AG04449 (cell line): ENCODE measurements at regions not wholly inside any gene's neighbourhood (a gene's known extent, or its start where the extent isn't known, plus 50 kb on each side); places are given as distances from the start of the nearest gene placed in this dataset.

ENCODE experiments used
- CTCF ChIA-PET: fragments of 350-600 bp; formaldehyde crosslinking; extraction: SDS; loops from one replicate; lab custom pipeline; 2021; ENCODE audit warnings: antibody characterized with exemption; lab: Yijun Ruan, JAX
- POLR2A ChIA-PET: fragments of 400-600, 350-600 bp; formaldehyde crosslinking; extraction: SDS; loops from one replicate; lab custom pipeline; 2020; ENCODE audit warnings: antibody characterized with exemption, inconsistent platforms; lab: Yijun Ruan, JAX
- DNase-seq: peaks from one replicate; pipeline ENCODE4 v3.0.0-alpha.2; 2010; ENCODE audit warnings: low read depth, low spot score
- H3K4me3 ChIP-seq: 2 replicates; pipeline ENCODE4 v1.5.1; 2011; ENCODE audit warnings: low read depth, mild to moderate bottlenecking, control low read depth, low read length
- CTCF ChIP-seq: IDR thresholded peaks from one replicate; pipeline ENCODE4 v1.5.1; 2011; ENCODE audit warnings: mild to moderate bottlenecking, moderate library complexity, low read length, control low read depth, inconsistent platforms; ENCODE audit not compliant: insufficient read depth; ENCODE audit errors: missing control alignments

GRCh38 chr2:105517814-105518705 lies 119.2 kb upstream of the FHL2 start:
- no peak for TF ChIP-seq CTCF
- CTCF ChIA-PET = interaction anchor here (0.9 to 15.5 kb wide), 14 partner anchors 9 to 175 kb away, joined by 3 to 476 read pairs (median 14); partner anchors contain the start of genes C2orf49 and FHL2
- POLR2A ChIA-PET = interaction anchor here (0.6 to 1.5 kb wide), 6 partner anchors 122 to 159 kb away, joined by 3 to 4 read pairs (median 3); no protein-coding TSS in a partner anchor
- DNase-seq = peak; percentile 19
- no peak overlapping the region for H3K4me3 ChIP-seq

DNA sequence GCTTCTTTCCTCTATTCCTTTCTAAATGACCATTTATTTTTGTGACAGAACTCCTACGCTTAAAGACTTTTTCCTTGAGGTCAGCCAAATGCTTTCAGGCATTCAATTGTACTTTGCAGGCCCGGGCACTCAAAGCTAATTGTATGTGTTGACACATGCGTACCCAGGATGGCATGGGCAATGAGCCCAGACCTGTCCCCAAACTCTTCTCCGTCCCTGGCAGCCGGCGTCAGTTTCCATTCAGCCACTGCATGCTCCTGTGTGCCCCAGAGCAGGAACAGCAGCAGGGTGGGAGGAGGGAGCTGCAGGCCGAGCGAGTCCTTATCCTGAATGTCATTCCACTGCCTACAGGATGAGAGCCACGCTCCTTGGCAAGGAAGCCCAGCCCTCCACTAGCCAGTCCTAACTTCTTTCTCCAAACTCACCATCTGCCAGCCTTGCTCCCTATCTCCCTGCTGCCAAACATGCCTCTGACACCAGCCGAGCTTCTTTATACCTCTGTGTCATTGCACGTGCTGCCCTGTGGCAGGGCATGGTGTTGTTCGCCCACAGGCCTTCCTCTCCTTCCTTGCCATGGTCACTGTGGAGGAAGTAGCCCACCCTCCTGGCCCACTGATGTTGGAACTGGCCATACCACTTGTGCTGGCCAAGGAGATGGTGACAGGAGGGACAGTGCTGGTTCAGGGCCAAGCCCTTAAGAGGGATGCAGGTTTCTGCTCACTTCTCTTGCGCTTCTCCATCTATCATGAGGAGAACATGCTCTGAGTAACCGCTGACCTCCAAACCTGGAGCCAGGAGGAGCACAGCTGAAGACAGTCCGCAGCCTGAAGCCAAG lies 116.9 kb upstream of the FHL2 start:
- POLR2A ChIA-PET = no interaction called here
- TF ChIP-seq CTCF = no peak
- DNase-seq = no peak
- CTCF ChIA-PET = interaction anchor here (0.8 to 15.5 kb wide), 8 partner anchors 12 to 173 kb away, joined by 3 to 476 read pairs (median 4); partner anchors contain the start of genes C2orf49 and FHL2
- no peak overlapping the region for H3K4me3 ChIP-seq

GRCh38 chr2:105514576-105514975 lies 115.7 kb upstream of the FHL2 start:
- ChIA-PET CTCF (interaction anchor here (1.1 to 15.5 kb wide), 6 partner anchors 16 to 172 kb away, joined by 3 to 476 read pairs (median 62); partner anchors contain the start of genes C2orf49 and FHL2), POLR2A (no interaction called here)
- no peak overlapping the region for H3K4me3 ChIP-seq
- no peak for DNase-seq
- TF ChIP-seq CTCF = no peak

DNA sequence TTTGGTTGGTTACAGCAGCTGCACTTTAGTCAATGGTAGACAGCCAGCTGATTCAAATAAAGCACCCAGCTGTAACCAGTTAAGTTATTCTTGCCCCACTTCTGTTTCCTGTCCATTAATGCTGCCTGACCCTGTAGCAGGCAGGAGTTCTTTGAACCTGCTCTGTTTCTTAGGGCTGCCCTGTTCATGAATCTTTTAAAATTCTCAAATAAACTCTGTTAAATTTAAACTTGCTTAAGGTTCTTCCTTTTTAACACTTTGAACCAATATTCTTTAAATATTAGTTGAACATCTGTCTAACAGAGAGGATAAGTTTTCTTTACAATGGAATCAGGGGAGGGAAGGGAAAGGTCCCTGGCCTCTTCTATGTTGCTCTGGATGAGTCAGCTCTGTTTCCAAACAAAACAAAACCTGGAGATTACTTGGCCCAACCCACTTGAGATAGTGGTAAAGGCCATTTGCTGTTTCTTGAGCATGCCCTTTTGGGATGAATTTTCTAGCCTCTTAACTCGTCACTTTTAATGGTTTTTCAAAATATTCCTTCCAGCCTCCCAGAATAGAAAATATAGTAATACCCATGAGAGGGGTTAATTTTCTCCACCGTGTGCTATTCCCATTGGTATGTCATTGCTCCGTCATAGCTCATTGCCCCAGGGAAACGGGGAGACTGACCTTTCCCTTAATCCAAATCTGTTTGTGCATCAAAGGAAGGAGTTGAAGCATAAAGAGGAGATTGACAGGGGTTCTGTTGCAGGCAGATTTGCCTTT lies 112.1 kb upstream of the FHL2 start:
- CTCF ChIA-PET = interaction anchor here (1.2 to 4.8 kb wide), 6 partner anchors 8 to 166 kb away, joined by 3 to 27 read pairs (median 4); no protein-coding TSS in a partner anchor
- POLR2A ChIA-PET = interaction anchor here (1.9 kb wide), 1 partner anchor 112 kb away, joined by 4 read pairs; the partner anchor contains the start of gene FHL2
- H3K4me3 ChIP-seq = no peak overlapping the region

More for the DNA sequence above, 112.1 kb upstream of the FHL2 start:
- no peak for TF ChIP-seq CTCF
- DNase-seq = no peak
